ENCODE measurements at regions not wholly inside any gene's neighbourhood (a gene's known extent, or its start where the extent isn't known, plus 50 kb on each side); places are given as distances from the start of the nearest gene placed in this dataset.

GRCh38 chr5:143564417-143564816 is 160.9 kb upstream of the NR3C1 start:
- Histone ChIP-seq H3K4me1 (ENCODE audit: control insufficient read depth, low read length) (peaks cover 46% of the 10 kb centered on the region), H3K9me3 (ENCODE audit: control insufficient read depth, insufficient read depth, low read length) (no peaks in the 10 kb centered on the region), H3F3A (ENCODE audit: control insufficient read depth, insufficient read depth) (peaks cover 4% of the 10 kb centered on the region; the same call in 1 of the 2 replicates), H3K9me2 (replicated peaks; ENCODE audit: control insufficient read depth, low read length) (no peaks in the 10 kb centered on the region), H3K4me2 (ENCODE audit: low read length) (peak overlapping the region; percentile 61), H3K27me3 (ENCODE audit: control insufficient read depth, low read length) (no peaks in the 10 kb centered on the region), H4K20me1 (ENCODE audit: control insufficient read depth, insufficient read depth, low read depth, low read length) (no peaks in the 10 kb centered on the region), H3K79me2 (ENCODE audit: control insufficient read depth, low read length) (no peaks in the 10 kb centered on the region), H3K4me3 (ENCODE audit: low read length) (peak overlapping the region; percentile 42), H3K27ac (ENCODE audit: low read depth, low read length) (peak overlapping the region; percentile 69), H3K36me3 (ENCODE audit: control insufficient read depth, low read length) (no peaks in the 10 kb centered on the region)
- TF ChIP-seq CTCF (IDR thresholded peaks at IDR 0.05; ENCODE audit: low read depth, low read length, poor library complexity, severe bottlenecking) (no peak), EZH2phosphoT487 (IDR thresholded peaks at IDR 0.05; ENCODE audit: borderline replicate concordance, low read length) (no peak)

- Histone ChIP-seq H3K9me2 (replicated peaks; ENCODE audit: control insufficient read depth, low read length) (no peaks in the 10 kb centered on the region), H4K20me1 (ENCODE audit: control insufficient read depth, insufficient read depth, low read depth, low read length) (no peaks in the 10 kb centered on the region), H3K4me1 (ENCODE audit: control insufficient read depth, low read length) (peaks cover 46% of the 10 kb centered on the region), H3K4me3 (ENCODE audit: low read length) (no peak overlapping the region), H3K4me2 (ENCODE audit: low read length) (no peak overlapping the region), H3K27me3 (ENCODE audit: control insufficient read depth, low read length) (no peaks in the 10 kb centered on the region), H3K27ac (ENCODE audit: low read depth, low read length) (no peak overlapping the region), H3K79me2 (ENCODE audit: control insufficient read depth, low read length) (no peaks in the 10 kb centered on the region), H3K36me3 (ENCODE audit: control insufficient read depth, low read length) (no peaks in the 10 kb centered on the region), H3K9me3 (ENCODE audit: control insufficient read depth, insufficient read depth, low read length) (no peaks in the 10 kb centered on the region), H3F3A (ENCODE audit: control insufficient read depth, insufficient read depth) (peaks cover 4% of the 10 kb centered on the region; the same call in 1 of the 2 replicates)
- TF ChIP-seq EZH2phosphoT487 (IDR thresholded peaks at IDR 0.05; ENCODE audit: borderline replicate concordance, low read length) (no peak), CTCF (IDR thresholded peaks at IDR 0.05; ENCODE audit: low read depth, low read length, poor library complexity, severe bottlenecking) (no peak)
These were observed 159.4 kb upstream of the NR3C1 start for GRCh38 chr5:143562935-143563334.

GRCh38 chr5:143561219-143561618 is 157.7 kb upstream of the NR3C1 start:
- H3K4me1 ChIP-seq (ENCODE audit: control insufficient read depth, low read length) = peaks cover 52% of the 10 kb centered on the region
- H3F3A ChIP-seq (ENCODE audit: control insufficient read depth, insufficient read depth) = peaks cover 4% of the 10 kb centered on the region; the same call in 1 of the 2 replicates
- no peaks in the 10 kb centered on the region for H3K79me2 ChIP-seq (ENCODE audit: control insufficient read depth, low read length)
- no peak for TF ChIP-seq CTCF (IDR thresholded peaks at IDR 0.05; ENCODE audit: low read depth, low read length, poor library complexity, severe bottlenecking)
- no peak overlapping the region for H3K4me3 ChIP-seq (ENCODE audit: low read length)
- no peak overlapping the region for H3K27ac ChIP-seq (ENCODE audit: low read depth, low read length)
- no peaks in the 10 kb centered on the region for H3K36me3 ChIP-seq (ENCODE audit: control insufficient read depth, low read length)
- H4K20me1 ChIP-seq (ENCODE audit: control insufficient read depth, insufficient read depth, low read depth, low read length) = no peaks in the 10 kb centered on the region
- H3K9me3 ChIP-seq (ENCODE audit: control insufficient read depth, insufficient read depth, low read length) = no peaks in the 10 kb centered on the region
- no peaks in the 10 kb centered on the region for H3K9me2 ChIP-seq (replicated peaks; ENCODE audit: control insufficient read depth, low read length)
- no peak overlapping the region for H3K4me2 ChIP-seq (ENCODE audit: low read length)
- H3K27me3 ChIP-seq (ENCODE audit: control insufficient read depth, low read length) = no peaks in the 10 kb centered on the region

GRCh38 chr5:143560378-143560777 is 156.9 kb upstream of the NR3C1 start:
- TF ChIP-seq EZH2phosphoT487 (IDR thresholded peaks at IDR 0.05; ENCODE audit: borderline replicate concordance, low read length) (no peak), CTCF (IDR thresholded peaks at IDR 0.05; ENCODE audit: low read depth, low read length, poor library complexity, severe bottlenecking) (no peak)
- no peaks in the 10 kb centered on the region for H3K79me2 ChIP-seq (ENCODE audit: control insufficient read depth, low read length)
- H3K9me2 ChIP-seq (replicated peaks; ENCODE audit: control insufficient read depth, low read length) = no peaks in the 10 kb centered on the region
- no peak overlapping the region for H3K27ac ChIP-seq (ENCODE audit: low read depth, low read length)
- no peaks in the 10 kb centered on the region for H3K27me3 ChIP-seq (ENCODE audit: control insufficient read depth, low read length)
- no peak overlapping the region for H3K4me3 ChIP-seq (ENCODE audit: low read length)
- peaks cover 4% of the 10 kb centered on the region; the same call in 1 of the 2 replicates for H3F3A ChIP-seq (ENCODE audit: control insufficient read depth, insufficient read depth)
- no peaks in the 10 kb centered on the region for H3K9me3 ChIP-seq (ENCODE audit: control insufficient read depth, insufficient read depth, low read length)
- H3K4me1 ChIP-seq (ENCODE audit: control insufficient read depth, low read length) = peaks cover 43% of the 10 kb centered on the region
- H3K4me2 ChIP-seq (ENCODE audit: low read length) = no peak overlapping the region
- H4K20me1 ChIP-seq (ENCODE audit: control insufficient read depth, insufficient read depth, low read depth, low read length) = no peaks in the 10 kb centered on the region
- H3K36me3 ChIP-seq (ENCODE audit: control insufficient read depth, low read length) = no peaks in the 10 kb centered on the region

All from DOHH2 (cell line).